Endothelial cell of umbilical vein (primary cell): ENCODE measurements at regions not wholly inside any gene's neighbourhood (a gene's known extent, or its start where the extent isn't known, plus 50 kb on each side); places are given as distances from the start of the nearest gene placed in this dataset.
A peak's percentile ranks its signal among the peaks of the same experiment; 100 is the strongest.

ENCODE experiments used
- BruUV-seq: library from RNA; stranded (reverse); fragments of 400-500 nt; replicated peaks from 2 replicates; lab custom pipeline; 2021; lab: Mats Ljungman, UMichigan
- CTCF ChIA-PET: fragments of 300-600, 350-600 bp; sonication (Branson Sonifier 250); formaldehyde crosslinking; loops from one replicate; lab custom pipeline; 2021; ENCODE audit warnings: antibody characterized with exemption, inconsistent platforms; lab: Charles Lee
- POLR2A ChIA-PET: fragments of 300-600, 350-600 bp; sonication (Branson Sonifier 250); formaldehyde crosslinking; loops from one replicate; lab custom pipeline; 2021; ENCODE audit warnings: antibody characterized with exemption, inconsistent platforms; lab: Charles Lee
- DNase-seq: peaks from one replicate; pipeline ENCODE4 v3.0.0-alpha.2; 2011; ENCODE audit warnings: low read depth, low spot score
- FAIRE-seq: peaks from 2 replicates; lab custom pipeline; 2011; peaks lifted over from hg19 to GRCh38; lab: Jason Lieb, UNC
- H2AFZ ChIP-seq: 2 replicates; pipeline ENCODE4 v1.6.0; 2012; ENCODE audit warnings: low read depth, low read length, control low read depth, inconsistent platforms
- H3K27ac ChIP-seq: 2 replicates; pipeline ENCODE4 v1.5.1; 2011; ENCODE audit warnings: low read depth, mild to moderate bottlenecking, control low read depth, low read length, moderate library complexity; ENCODE audit not compliant: insufficient read depth
- H3K27me3 ChIP-seq, 2 experiments: 2 replicates each; pipeline versions ENCODE4 v1.6.0 to v1.6.1; 2011; ENCODE audit warnings: low read length in 2 of 2, mixed read lengths in 1 of 2; ENCODE audit not compliant: control insufficient read depth in 2 of 2, insufficient read depth in 2 of 2
- H3K36me3 ChIP-seq, 2 experiments: 2 replicates in 1 of 2; 3 replicates in 1 of 2; pipeline ENCODE4 v1.5.1; 2011; ENCODE audit warnings: low read length in 2 of 2, mild to moderate bottlenecking in 1 of 2, moderate library complexity in 1 of 2; ENCODE audit not compliant: control insufficient read depth in 2 of 2, insufficient read depth in 2 of 2; ENCODE audit errors: extremely low read depth in 1 of 2
- H3K4me1 ChIP-seq: 3 replicates; pipeline ENCODE4 v1.5.1; 2011; ENCODE audit warnings: mild to moderate bottlenecking, low read length; ENCODE audit not compliant: control insufficient read depth, insufficient read depth; ENCODE audit errors: extremely low read depth
- H3K4me2 ChIP-seq: 2 replicates; pipeline ENCODE4 v1.6.1; 2011; ENCODE audit warnings: low read length, control low read depth, mixed read lengths; ENCODE audit not compliant: insufficient read depth
- H3K4me3 ChIP-seq, 3 experiments: fragments of 200-600 bp in 1 of 3; sonication (generic), shearing (Covaris generic) in 1 of 3; replicated peaks in 1 of 3; 2 replicates each; pipeline ENCODE4 v1.5.1; 2011 to 2016; ENCODE audit warnings: control low read depth in 3 of 3, low read length in 3 of 3, mild to moderate bottlenecking in 2 of 3, inconsistent platforms in 1 of 3, low read depth in 1 of 3, moderate library complexity in 1 of 3; ENCODE audit not compliant: insufficient read depth in 1 of 3
- H3K79me2 ChIP-seq: 2 replicates; pipeline ENCODE4 v1.6.0; 2012; ENCODE audit warnings: low read length, inconsistent platforms; ENCODE audit not compliant: control insufficient read depth, insufficient read depth
- H3K9ac ChIP-seq: replicated peaks from 2 replicates; pipeline ENCODE3; 2011; ENCODE audit warnings: low read length, control low read depth; ENCODE audit not compliant: insufficient read depth; ENCODE audit errors: extremely low read depth
- H3K9me1 ChIP-seq: replicated peaks from 3 replicates; pipeline ENCODE4 v1.6.0; 2011; ENCODE audit warnings: mild to moderate bottlenecking, low read length; ENCODE audit not compliant: control insufficient read depth, insufficient read depth; ENCODE audit errors: extremely low read depth
- H3K9me3 ChIP-seq: replicated peaks from 2 replicates; pipeline ENCODE4 v1.5.1; 2012; ENCODE audit warnings: low read length, inconsistent platforms; ENCODE audit not compliant: control insufficient read depth, insufficient read depth
- H4K20me1 ChIP-seq: replicated peaks from 2 replicates; pipeline ENCODE3; 2011; ENCODE audit warnings: mild to moderate bottlenecking, low read length; ENCODE audit not compliant: control insufficient read depth, insufficient read depth; ENCODE audit errors: extremely low read depth
- EZH2 ChIP-seq: IDR thresholded peaks from 2 replicates; pipeline ENCODE4 v1.6.1; 2012; ENCODE audit warnings: borderline replicate concordance, low read depth, mild to moderate bottlenecking, moderate library complexity, low read length, inconsistent platforms; ENCODE audit not compliant: severe bottlenecking
- FOS ChIP-seq: IDR thresholded peaks from 2 replicates; pipeline ENCODE4 v1.6.1; 2011; ENCODE audit warnings: mild to moderate bottlenecking, low read length, moderate library complexity, borderline replicate concordance; ENCODE audit not compliant: insufficient read depth
- GATA2 ChIP-seq: IDR thresholded peaks from 2 replicates; pipeline ENCODE4 v1.7.0; 2011; ENCODE audit warnings: low read depth, mild to moderate bottlenecking, moderate library complexity, mixed read lengths, low read length; ENCODE audit not compliant: insufficient read length, insufficient read depth
- JUN ChIP-seq: IDR thresholded peaks from 2 replicates; pipeline ENCODE4 v1.6.1; 2011; ENCODE audit warnings: borderline replicate concordance, low read depth; ENCODE audit not compliant: insufficient read length, insufficient read depth
- MAX ChIP-seq: IDR thresholded peaks from 2 replicates; pipeline ENCODE4 v1.6.1; 2011; ENCODE audit not compliant: insufficient read depth, insufficient read length
- MYC ChIP-seq: IDR thresholded peaks from one replicate; pipeline ENCODE4 v1.6.1; 2011; ENCODE audit warnings: mild to moderate bottlenecking, low read depth, low read length
- POLR2A ChIP-seq: IDR thresholded peaks from 2 replicates; pipeline ENCODE4 v1.6.1; 2012; ENCODE audit warnings: low read depth, mild to moderate bottlenecking, control low read depth, low read length
- POLR2AphosphoS5 ChIP-seq: IDR thresholded peaks from 2 replicates; pipeline ENCODE4 v1.6.1; 2012; ENCODE audit warnings: low read depth, mild to moderate bottlenecking, control low read depth, low read length, moderate library complexity; ENCODE audit not compliant: insufficient read depth
- dilution Hi-C: fragments of 300-500 bp; cut with MboI; formaldehyde crosslinking; loops from one replicate; pipeline ENCODE4 v1.15.0; 2019; ENCODE audit warnings: low sequenced_read_pairs; ENCODE audit not compliant: extremely low pct_ligation_motif_present
- intact Hi-C: fragments of 100-400 bp; cut with micrococcal nuclease; formaldehyde crosslinking; loops from one replicate; pipeline ENCODE4 v1.10.0; 2022
- TF ChIP-seq, protein P1 (sequence below), 2 donors: IDR thresholded peaks; 1 replicate in 1 of 2; 2 replicates in 1 of 2; pipeline ENCODE4 v1.5.1; 2011; ENCODE audit warnings: low read length in 2 of 2, mild to moderate bottlenecking in 2 of 2, moderate library complexity in 2 of 2, control low read depth in 1 of 2, inconsistent platforms in 1 of 2, low read depth in 1 of 2; ENCODE audit not compliant: insufficient read depth in 1 of 2; ENCODE audit errors: extremely low read depth in 1 of 2

GRCh38 chr5:13263701-13264100 is 680.8 kb downstream of the DNAH5 start:
- no peak overlapping the region for H3K9ac ChIP-seq
- BruUV-seq: no TSS peak
- H3K36me3 ChIP-seq: no peaks in the 10 kb centered on the region
- dilution Hi-C loops (no loop called here), intact Hi-C loops (no loop called here)
- ChIA-PET CTCF (no interaction called here), POLR2A (no interaction called here)
- FAIRE-seq (no peak), DNase-seq (no peak)
- TF ChIP-seq POLR2AphosphoS5: no peak
- TF ChIP-seq, protein P1, sequence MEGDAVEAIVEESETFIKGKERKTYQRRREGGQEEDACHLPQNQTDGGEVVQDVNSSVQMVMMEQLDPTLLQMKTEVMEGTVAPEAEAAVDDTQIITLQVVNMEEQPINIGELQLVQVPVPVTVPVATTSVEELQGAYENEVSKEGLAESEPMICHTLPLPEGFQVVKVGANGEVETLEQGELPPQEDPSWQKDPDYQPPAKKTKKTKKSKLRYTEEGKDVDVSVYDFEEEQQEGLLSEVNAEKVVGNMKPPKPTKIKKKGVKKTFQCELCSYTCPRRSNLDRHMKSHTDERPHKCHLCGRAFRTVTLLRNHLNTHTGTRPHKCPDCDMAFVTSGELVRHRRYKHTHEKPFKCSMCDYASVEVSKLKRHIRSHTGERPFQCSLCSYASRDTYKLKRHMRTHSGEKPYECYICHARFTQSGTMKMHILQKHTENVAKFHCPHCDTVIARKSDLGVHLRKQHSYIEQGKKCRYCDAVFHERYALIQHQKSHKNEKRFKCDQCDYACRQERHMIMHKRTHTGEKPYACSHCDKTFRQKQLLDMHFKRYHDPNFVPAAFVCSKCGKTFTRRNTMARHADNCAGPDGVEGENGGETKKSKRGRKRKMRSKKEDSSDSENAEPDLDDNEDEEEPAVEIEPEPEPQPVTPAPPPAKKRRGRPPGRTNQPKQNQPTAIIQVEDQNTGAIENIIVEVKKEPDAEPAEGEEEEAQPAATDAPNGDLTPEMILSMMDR (IDR thresholded peaks at IDR 0.05; ENCODE audit: extremely low read depth in 1 of 2, insufficient read depth in 1 of 2, low read depth in 1 of 2, low read length in 2 of 2): no peak
- no peak for TF ChIP-seq EZH2
- H3K4me1 ChIP-seq: no peaks in the 10 kb centered on the region
- no peaks in the 10 kb centered on the region for H3K79me2 ChIP-seq
- H3K27me3 ChIP-seq: no peaks in the 10 kb centered on the region
- no peak overlapping the region for H3K27ac ChIP-seq
- H3K4me3 ChIP-seq: no peak overlapping the region
- no peak overlapping the region for H3K4me2 ChIP-seq
- no peaks in the 10 kb centered on the region for H3K9me1 ChIP-seq
- no peak overlapping the region for H2AFZ ChIP-seq
- no peaks in the 10 kb centered on the region for H3K9me3 ChIP-seq
- no peaks in the 10 kb centered on the region for H4K20me1 ChIP-seq

GRCh38 chr5:13253111-13253510 is 691.4 kb downstream of the DNAH5 start:
- Histone ChIP-seq H3K27me3 (no peaks in the 10 kb centered on the region), H3K79me2 (no peaks in the 10 kb centered on the region), H4K20me1 (no peaks in the 10 kb centered on the region), H3K4me3 (no peak overlapping the region), H2AFZ (no peak overlapping the region), H3K9me3 (no peaks in the 10 kb centered on the region), H3K4me1 (peaks cover 44% of the 10 kb centered on the region), H3K9ac (no peak overlapping the region), H3K27ac (peak overlapping the region; percentile 94), H3K4me2 (peak overlapping the region; percentile 45), H3K36me3 (no peaks in the 10 kb centered on the region), H3K9me1 (no peaks in the 10 kb centered on the region)
- peak; percentile 2 for DNase-seq
- dilution Hi-C loops: no loop called here
- intact Hi-C loops: loop anchor here (5.0 kb wide), 1 partner anchor 409 kb away; no protein-coding TSS in a partner anchor
- CTCF ChIA-PET: interaction anchor here (1.4 to 3.0 kb wide), 2 partner anchors 10 to 225 kb away, joined by 3 to 17 read pairs; no protein-coding TSS in a partner anchor
- FAIRE-seq: no peak
- POLR2A ChIA-PET: no interaction called here
- no TSS peak for BruUV-seq
- TF ChIP-seq EZH2 (no peak), FOS (no peak), GATA2 (no peak), MAX (no peak), MYC (no peak), POLR2A (no peak), JUN (no peak), POLR2AphosphoS5 (no peak)
- TF ChIP-seq, protein P1 (IDR thresholded peaks at IDR 0.05; ENCODE audit: extremely low read depth in 1 of 2, insufficient read depth in 1 of 2, low read depth in 1 of 2, low read length in 2 of 2): no peak
